ENCODE measurements at regions not wholly inside any gene's neighbourhood (a gene's known extent, or its start where the extent isn't known, plus 50 kb on each side); places are given as distances from the start of the nearest gene placed in this dataset.

DNA sequence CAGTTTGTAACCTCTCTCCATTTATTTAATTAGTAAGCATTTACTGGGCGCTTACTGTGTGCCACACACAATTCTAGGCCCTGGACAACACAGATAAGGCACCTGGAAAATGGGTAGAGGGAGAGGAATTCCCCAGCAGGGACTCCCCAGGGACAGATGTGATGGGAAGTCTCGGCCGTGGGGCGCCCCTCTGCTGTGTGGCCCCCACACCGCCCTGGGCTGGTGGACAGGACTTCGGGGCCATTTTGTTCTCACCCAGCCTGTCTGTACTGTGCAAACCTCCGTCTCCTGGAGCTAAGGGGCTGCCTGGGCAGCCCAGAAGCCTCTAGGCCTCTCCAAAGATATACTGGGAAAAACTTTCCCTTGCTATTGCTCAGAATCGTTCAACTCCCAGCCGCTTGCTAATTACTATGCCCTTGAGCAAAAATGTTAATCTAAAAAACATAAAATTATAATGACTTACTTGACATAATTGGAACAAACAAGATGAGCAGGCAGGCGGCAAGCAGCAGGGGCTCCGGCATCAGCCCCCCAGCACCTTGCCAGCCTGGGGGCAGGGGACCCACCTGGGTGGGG lies 64.4 kb upstream of the NCOR2 start:
- DNase-seq (ENCODE audit: low read depth), result no peak

DNA sequence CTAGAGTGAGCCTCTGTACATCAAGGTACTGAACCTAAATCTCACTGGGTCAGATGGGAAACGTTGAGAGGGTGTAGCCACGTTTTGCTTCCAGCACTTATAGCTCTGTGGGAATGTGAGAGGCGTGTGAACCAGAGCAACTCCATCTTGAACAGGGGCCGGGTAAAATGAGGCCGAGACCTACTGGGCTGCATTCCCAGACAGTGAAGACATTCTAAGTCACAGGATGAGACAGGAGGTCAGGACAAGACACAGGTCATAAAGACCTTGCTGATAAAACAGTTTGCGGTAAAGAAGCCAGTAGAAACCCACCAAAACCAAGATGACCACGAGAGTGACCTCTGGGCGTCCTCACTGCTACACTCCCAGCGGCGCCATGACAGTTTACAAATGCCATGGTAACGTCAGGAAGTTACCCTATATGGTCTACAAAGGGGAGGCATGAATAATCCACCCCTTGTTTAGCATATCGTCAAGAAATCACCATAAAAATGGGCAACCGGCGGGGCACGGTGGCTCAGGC lies 63.4 kb upstream of the NCOR2 start:
- no peak for DNase-seq (ENCODE audit: low read depth)

DNA sequence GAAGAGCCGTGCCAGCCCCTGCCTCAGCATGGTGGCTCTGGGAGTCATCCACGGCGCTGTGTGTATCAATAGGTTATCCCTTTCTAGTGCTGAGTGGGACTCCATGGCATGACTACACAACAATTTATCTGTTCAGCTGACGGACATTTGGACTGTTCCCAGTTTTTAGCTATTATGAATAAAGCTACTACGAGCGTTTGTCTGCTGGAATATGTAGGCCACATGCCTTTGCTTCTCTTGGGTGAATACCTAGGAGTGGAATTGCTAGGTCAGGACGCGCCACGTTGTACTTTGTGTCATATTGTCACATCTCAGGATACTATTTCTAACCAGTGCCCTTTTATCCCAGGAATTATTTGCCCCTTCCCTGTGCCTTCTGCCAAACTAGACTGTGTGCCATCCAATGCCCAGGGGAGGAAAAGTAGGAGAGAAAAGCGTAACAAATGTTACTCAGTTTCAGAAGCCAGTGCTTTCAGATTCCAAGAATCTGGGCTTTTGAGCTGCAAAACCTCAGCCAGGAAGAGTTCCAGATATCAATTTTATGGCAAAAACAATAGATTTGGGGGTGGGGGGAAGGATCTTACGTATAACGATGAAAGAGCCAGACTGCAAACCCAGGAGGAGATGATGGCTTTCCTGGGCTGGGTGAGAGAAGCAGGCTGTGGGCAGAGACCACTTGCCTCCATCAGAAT lies 62.5 kb upstream of the NCOR2 start:
- DNase-seq (ENCODE audit: low read depth), result no peak

DNA sequence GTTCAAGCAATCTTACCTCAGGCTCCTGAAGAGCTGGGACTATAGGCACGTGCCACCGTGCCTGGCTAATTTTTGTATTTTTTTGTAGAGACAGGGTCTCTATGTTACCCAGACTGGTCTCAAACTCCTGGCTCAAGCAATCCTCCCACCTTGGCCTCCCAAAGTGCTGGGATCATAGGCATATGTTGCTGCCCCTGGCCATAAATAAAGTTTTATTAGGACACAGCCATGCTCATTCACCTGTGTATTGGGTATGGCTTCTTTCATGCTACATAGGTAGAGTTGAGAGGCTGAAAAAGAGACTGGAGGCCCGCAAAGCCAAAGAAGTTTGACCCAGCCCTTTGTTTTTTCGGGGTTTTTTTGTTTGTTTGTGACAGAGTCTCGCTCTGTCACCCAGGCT lies 61.7 kb upstream of the NCOR2 start:
- DNase-seq (ENCODE audit: low read depth), result no peak

DNA sequence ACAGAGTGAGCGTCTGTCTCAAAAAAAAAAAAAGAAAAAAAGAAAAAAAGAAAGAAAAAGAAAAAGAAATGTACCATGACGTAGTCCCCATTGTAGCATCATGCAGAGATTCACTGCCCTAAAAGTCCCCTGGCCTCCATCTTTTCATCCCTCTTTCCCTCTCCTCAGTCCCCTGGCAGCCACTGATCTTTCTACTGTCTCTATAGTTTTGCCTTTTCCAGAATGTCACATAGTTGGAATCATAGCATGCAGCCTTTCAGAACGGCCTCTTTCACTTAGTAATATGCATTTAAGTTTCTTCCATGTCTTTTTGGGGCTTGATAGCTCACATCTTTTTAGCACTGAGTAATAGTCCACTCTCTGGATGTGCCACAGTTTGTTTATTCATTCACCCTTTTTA lies 60.5 kb upstream of the NCOR2 start:
- no peak for DNase-seq (ENCODE audit: low read depth)

DNA sequence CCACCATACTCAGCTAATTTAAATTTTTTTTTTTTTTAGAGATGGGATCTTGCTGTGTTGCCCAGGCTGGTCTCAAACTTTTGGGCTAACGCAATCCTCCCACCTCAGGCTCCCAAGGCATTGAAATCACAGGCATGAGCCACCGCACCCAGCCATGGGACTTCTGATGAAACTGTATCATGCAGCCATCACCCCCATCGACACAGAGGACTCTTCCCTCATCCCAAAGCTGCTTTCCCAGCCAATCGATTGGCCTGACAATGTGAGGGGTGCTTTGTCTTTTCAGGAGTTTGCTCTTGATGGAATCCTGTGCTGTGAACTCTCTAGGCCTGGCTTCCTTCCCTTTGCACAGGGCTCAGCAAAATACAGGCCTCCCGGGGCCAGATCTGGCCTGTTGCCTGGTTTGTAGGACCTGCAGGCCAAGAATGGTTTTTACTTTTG lies 59.6 kb upstream of the NCOR2 start:
- peak; percentile 27 for DNase-seq (ENCODE audit: low read depth)

DNA sequence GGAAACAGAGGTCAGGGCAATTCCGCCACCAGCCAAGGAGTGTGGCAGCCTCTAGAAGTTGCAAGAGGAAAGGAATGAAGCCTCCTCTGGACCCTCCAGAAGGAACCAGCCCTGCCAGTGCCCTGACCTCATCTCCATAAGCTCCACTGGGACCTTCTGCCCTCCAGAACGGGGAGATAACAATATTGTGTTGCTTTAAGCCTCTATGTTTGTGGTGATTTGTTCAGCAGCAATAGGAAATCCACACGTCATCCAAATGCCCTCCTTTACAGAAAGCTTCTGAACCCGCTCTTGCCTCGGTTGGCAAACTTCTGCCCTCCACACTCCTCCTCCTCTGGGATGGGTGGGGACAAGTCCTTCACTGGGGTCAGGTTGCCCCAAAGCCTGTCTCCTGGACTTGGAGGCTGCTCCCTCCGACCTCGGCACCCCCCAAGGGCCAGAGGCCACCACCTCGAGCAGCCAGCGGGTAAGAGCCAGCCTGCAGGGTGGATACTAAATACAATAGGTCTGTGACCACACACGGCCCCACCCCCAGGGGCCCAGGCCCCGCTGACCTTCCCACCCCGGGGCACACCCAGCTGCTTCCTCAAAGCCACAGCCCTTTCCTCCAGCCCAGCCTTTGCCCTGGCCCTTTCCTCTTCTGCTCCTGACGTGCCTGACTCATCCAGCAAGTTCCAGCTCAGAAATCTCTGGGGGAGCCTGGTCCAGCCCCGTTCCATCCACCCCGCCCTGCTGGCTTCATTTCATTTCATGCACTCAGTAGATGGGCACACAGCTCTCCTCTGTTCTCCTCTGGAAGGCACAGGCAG lies 58.7 kb upstream of the NCOR2 start:
- DNase-seq (ENCODE audit: low read depth), result peak; percentile 82

DNA sequence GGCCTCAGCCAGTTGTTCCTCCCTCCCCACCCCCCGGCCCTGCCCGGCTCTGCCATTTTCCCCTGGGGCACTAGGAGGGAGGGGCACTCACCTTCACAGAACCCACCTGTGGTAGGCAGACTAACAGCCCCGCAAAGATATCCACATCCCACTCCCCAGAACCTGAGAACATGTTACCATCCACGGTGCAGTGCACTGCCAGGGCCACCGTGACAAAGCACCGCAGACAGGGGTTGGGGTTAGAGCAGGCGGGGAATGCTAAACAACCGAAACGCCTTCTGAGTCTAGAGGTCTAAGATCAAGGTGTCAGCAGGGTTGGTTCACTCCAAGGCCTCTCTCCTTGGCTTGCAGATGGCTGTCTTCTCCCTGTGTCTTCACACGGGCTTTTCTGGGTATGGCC lies 57.4 kb upstream of the NCOR2 start:
- DNase-seq (ENCODE audit: low read depth), result no peak

DNA sequence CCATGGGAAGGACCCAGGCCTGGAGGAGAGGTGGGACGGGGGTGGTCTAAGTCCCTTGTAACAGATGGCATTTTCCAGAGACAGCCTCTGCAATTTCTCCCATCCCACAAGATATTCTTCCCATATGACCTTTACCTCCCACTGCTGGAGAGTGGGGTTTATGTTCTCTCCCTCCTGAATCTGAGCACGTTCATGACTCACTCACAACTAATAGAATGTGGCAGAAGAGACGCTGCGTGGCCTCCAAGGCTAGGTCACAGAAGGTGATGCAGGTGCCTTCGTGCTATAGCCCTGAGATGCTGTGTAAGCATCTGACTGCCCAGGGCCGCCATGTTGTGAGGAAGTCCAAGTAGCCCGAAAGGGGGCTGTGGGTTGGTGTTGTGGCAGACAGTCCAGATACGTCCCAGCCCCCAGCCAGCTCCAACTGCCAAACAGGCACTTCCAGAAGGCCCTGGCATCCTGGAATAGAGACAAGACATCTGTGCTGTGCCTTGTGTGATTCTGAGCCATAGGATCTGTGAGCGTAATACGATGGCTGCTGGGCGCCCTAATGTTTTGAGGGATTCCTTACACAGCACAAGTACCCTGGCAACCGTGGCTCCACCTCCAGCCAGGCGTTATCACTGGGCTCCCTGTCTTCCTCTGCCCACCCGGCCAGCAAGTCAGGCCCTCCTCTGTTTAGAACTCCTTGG lies 56.1 kb upstream of the NCOR2 start:
- DNase-seq (ENCODE audit: low read depth), result peak; percentile 26

DNA sequence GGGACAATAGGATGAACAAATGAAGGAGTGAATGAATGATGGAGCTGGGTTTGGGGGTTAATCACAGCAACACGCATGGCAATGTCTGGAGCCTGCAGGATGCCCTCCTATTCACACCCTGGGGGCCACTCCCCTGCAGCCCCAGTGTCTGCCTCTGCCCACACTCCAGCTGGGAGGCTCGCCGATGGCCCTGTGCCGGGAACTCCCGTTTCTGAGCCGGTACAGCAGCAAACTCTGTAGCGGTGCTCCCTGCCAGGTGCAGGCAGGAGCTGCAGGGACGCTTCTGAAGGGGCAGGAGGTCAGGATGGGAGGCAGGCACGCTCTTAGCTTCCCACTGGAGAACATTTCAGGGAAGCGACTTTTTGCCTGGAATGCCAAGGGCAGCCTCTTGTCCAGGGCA lies 55.4 kb upstream of the NCOR2 start:
- no peak for DNase-seq (ENCODE audit: low read depth)

DNA sequence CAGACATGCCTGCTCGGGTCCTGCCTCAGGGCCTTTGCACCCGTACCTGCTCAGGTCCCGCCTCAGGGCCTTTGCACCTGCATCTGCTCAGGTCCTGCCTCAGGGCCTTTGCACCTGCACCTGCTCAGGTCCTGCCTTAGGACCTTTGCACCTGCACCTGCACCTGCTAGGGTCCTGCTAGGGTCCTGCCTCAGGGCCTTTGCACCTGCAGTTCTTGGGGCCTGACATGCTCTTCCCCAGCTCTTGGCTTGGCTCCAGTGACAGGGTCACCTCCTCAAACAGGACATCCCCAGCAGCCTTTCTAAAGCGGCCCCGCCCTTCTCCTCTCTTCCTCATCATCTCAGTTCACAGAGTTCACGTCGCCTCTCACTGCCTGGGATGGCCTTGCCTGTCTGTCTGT lies 54.9 kb upstream of the NCOR2 start:
- DNase-seq (ENCODE audit: low read depth), result no peak

DNA sequence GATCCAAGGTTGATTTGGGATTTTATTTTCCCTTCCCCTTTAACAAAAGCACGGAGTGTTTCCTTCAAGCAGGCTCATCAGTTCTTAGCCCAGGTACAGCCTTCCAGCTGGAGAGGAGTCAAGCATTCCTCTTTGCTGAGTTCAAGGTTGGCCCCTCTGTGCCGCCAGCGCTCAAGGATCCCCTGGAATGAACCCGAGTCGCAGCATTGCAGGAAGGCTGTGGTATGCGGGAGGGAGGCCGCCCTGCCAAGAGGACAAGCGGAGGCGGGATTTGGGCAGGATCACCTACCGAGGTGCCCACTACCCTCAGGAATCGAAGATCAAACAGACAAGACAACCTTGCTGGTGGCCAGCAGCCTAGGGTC lies 53.9 kb upstream of the NCOR2 start:
- DNase-seq (ENCODE audit: low read depth), result peak; percentile 69

DNA sequence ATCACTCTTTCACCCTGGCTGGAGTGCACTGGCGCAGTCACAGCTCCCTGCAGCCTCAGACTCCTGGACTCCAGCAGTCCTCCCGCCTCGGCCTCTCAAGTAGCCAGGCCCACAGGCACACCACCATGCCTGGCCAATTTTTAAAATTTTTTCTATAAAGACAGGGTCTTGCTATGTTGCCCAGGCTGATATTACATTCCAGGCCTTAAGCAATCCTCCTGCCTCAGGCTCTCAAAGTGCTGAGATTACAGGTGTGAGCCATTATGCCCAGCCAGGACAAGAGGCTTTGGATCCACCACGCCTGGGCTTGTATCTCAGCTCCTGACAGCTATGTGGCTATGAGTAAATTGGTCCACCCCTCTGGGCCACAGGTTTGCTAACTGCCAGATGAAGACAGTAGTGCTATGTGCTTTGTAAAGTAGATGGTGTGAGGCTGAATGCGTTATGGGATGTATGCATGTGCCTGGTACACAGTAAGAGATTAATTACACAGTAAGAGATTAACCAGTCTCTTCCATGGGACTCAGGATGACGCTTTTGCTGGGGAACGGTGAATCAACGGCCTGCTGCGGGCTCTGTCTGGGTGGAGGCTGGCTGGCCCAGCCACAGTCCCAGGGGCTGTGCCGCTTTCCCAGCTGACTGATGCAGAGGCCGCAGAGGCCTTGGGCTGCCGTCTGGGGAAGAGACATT lies 53.3 kb upstream of the NCOR2 start:
- DNase-seq (ENCODE audit: low read depth), result peak; percentile 61

DNA sequence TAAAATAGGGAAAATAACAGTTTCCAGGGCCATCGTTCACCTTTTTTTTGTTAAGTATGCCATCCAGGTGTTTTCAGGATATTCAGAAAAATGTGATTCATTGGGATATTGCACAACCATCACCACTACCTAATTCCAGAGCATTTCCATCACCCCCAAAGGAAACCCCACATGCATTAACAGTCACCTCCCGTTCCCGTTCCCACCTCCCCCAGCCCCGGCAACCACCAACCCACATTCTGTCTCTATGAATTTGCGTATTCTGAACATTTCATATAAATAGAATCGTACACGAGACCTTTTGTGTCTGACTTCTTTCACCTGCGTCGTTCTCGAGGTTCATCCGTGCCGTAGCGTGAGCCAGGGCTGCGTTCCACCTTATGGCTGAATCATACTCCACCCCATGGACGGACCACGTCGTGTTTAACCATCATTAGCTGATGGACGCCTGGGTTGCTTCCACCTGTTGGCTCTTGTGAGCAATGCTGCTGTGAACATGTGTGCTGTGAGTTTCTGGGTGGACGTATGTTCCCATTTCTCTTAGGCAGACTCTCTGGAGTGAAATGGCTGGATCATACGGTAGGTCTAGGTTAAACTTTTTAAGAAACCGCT lies 51.0 kb upstream of the NCOR2 start:
- DNase-seq (ENCODE audit: low read depth), result no peak

DNA sequence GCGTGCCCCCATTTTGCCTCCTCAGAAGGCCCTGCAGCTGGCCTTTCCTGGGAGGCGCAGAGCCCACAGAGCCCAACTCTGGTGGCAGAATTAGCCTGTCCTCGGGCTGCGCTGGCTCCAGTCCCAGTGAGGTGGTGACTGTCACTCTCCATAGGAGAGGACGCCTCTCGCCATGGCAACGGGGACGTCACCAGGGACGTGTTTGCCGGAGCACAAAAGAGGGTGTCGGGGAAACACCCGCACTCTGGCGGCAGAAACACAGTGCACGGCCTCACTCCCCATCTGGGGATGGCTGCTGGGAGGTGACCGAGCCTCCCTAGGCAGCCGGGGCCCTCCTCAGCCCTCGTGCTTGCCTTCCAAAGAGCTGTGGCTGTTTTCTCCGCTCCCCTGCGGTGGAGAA lies 50.2 kb upstream of the NCOR2 start:
- DNase-seq (ENCODE audit: low read depth), result no peak

All from M059J (cell line).